OCI-LY1 (cell line): ENCODE measurements at regions not wholly inside any gene's neighbourhood (a gene's known extent, or its start where the extent isn't known, plus 50 kb on each side); places are given as distances from the start of the nearest gene placed in this dataset.
"Not testable (repeated sequence)": the region's sequence is repeated elsewhere in the genome, so short reads cannot be mapped to it uniquely, and the experiment has no call there.

Experiments
- CTCF ChIP-seq: fragments of 200-600 bp; sonication (generic), shearing (Covaris generic); IDR thresholded peaks from 2 replicates; pipeline ENCODE4 v1.5.1; 2017; ENCODE audit warnings: mild to moderate bottlenecking, antibody characterized with exemption, low read length, moderate library complexity, mixed read lengths
- EZH2 ChIP-seq: fragments of 200-600 bp; sonication (generic), shearing (Covaris generic); IDR thresholded peaks from 2 replicates; pipeline ENCODE4 v1.8.0; 2017; ENCODE audit warnings: borderline replicate concordance, mixed run types, mild to moderate bottlenecking, antibody characterized with exemption, low read length, moderate library complexity, mixed read lengths

DNA sequence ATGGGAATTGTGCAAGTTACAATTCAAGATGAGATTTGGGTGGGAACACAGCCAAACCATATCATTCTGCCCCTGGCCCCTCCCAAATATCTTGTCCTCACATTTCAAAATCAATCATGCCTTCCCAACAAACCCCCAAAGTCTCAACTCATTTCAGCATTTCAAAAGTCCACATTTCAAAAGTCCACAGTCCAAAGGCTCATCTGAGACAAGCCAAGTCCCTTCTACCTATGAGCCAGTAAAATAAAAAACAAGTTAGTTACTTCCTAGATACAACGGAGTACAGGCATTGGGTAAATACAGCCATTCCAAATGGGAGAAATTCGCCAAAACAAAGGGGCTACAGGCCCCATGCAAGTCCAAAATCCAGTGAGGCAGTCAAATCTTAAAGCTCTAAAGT is 203.3 kb upstream of the FAM47A start:
- TF ChIP-seq CTCF, EZH2: not testable (repeated sequence)
